Activated naive CD4-positive, alpha-beta T cell treated with anti-CD3 and anti-CD28 coated beads, Interleukin-2, amount 50 U/mL, for 72 hours (primary cell): ENCODE measurements at regions not wholly inside any gene's neighbourhood (a gene's known extent, or its start where the extent isn't known, plus 50 kb on each side); places are given as distances from the start of the nearest gene placed in this dataset.

Source experiments
- ATAC-seq, 2 donors: fragments of 150-1000 bp; cut with Tn5 transposase; 2 replicates each; pipeline ENCODE4 v1.10.0; 2021; ENCODE audit warnings: mild to moderate bottlenecking in 2 of 2, moderate library complexity in 2 of 2
- DNase-seq, 2 donors: peaks; one replicate each; pipeline ENCODE4 v3.0.0; 2021 to 2022; ENCODE audit warnings: low spot score in 2 of 2
- H3K27ac Mint-ChIP-seq, 2 donors: one replicate each; pipeline ENCODE4 v1.8.0; 2022; ENCODE audit warnings: mild to moderate bottlenecking in 2 of 2, mixed read lengths in 2 of 2
- H3K36me3 Mint-ChIP-seq, 2 donors: one replicate each; pipeline ENCODE4 v1.8.0; 2022; ENCODE audit warnings: mixed read lengths in 2 of 2
- H3K9me3 Mint-ChIP-seq, 2 donors: one replicate each; pipeline ENCODE4 v1.8.0; 2022; ENCODE audit warnings: mixed read lengths in 2 of 2

DNA sequence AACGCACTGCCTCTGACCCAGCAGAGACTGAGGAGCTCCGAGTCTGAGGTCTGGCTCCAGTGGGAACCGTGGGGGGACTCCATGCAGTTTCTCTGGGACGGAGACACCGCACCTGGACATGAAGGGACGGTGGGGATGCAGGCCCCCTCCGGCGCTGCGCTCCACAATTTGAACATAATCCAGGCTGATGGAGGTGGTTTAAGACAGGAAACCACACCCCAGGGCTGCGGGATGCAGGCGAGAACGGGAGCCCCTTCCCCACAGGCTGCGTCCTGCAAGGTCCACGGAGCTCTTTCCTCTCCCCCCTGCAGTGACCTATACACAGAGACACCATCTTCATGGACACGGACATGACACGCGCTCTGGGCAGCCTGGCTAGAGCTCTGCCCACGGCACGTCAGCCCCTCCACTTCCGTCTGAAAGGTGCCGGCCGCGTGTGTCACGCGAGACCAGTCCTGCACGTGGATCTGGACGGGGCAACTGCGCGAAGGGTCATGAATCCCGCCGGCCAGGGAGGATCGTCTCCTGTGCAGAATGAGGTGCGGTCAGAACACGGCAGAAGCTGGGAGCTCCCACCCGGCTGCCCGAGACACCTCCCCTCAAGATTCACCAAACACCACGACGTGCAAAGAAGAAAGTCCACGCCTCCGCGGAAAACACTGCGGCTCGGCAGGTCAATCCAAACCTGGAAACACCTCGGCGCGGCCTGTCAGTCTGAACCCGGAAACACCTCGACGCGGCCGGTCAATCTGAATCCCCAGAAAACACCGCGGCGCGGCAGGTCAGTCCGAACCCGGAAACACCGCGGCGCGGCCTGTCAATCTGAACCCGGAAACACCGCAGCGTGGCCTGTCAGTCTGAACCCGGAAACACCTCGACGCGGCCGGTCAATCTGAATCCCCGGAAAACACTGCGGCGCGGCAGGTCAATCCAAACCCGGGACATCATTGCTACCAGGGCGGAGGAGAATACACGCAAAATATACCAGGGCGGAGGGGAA is 212.4 kb downstream of the BRD1 start:
- DNase-seq (no peak), ATAC-seq (no peak)
- Mint-ChIP-seq H3K27ac (no peak overlapping the region), H3K9me3 (peaks cover 0 to 9% of the 10 kb centered on the region in 2 donors), H3K36me3 (peaks cover 9 to 10% of the 10 kb centered on the region in 2 donors)

DNA sequence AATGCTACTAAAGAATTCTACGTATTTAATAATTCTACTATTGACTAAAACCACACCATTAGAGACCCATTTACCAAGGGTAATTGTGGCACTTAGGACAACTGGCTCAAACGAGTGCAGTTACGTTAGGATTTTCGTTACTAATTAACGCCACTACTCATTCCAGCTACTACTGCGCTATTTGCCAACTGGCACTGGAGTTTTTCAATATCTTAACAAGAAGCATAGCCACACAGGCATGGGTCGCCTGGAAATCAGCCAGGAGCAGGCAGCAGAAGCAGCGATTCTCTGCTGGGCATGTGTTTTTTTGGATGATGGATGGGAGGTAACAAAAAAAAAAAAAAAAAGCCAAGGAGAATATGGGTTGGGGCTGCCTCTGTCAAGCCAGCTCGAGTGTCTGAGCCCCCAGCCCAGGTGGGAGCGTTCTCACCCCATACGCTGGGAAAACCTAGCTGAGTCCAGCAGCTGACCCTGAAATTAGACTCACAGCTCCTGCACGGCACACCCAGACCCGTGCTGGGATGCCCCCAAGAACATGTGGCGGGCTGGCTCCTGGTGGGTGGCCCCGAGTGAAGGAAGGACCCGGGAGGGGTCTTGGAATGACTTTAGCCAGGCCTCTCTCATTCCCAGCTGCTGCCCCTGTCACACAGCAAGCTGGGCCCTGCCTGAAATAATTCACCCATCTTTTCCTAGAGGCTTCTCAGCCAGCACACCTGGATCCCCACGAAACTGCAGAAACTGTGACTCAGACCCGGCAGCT is 214.0 kb downstream of the BRD1 start:
- Mint-ChIP-seq H3K36me3 (peaks cover 9 to 14% of the 10 kb centered on the region in 2 donors), H3K9me3 (peaks cover 0 to 9% of the 10 kb centered on the region in 2 donors), H3K27ac (no peak overlapping the region)
- DNase-seq, result no peak
- ATAC-seq, result no peak

DNA sequence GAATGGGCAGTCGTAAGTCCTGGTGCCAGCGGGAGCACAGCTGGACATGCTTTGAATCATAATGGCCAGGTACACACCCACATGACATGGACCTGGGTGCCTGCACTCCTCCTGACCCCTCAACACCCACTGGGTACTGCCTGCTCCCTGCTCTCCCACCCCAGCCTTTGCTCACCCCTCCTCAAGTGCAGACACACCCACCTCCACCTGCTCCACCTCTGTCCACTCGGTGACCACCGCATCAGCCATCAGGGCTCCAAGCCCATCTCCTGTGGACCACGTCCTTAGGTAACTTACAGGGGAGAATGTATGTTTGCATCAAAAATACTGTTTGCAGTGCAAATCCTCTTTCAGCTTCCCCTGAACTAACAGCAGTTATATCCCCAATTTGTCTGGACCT is 214.6 kb downstream of the BRD1 start:
- ATAC-seq (no peak), DNase-seq (no peak)
- H3K9me3 Mint-ChIP-seq, result peaks cover 0 to 9% of the 10 kb centered on the region in 2 donors
- peaks cover 12 to 19% of the 10 kb centered on the region in 2 donors for H3K36me3 Mint-ChIP-seq
- no peak overlapping the region for H3K27ac Mint-ChIP-seq

DNA sequence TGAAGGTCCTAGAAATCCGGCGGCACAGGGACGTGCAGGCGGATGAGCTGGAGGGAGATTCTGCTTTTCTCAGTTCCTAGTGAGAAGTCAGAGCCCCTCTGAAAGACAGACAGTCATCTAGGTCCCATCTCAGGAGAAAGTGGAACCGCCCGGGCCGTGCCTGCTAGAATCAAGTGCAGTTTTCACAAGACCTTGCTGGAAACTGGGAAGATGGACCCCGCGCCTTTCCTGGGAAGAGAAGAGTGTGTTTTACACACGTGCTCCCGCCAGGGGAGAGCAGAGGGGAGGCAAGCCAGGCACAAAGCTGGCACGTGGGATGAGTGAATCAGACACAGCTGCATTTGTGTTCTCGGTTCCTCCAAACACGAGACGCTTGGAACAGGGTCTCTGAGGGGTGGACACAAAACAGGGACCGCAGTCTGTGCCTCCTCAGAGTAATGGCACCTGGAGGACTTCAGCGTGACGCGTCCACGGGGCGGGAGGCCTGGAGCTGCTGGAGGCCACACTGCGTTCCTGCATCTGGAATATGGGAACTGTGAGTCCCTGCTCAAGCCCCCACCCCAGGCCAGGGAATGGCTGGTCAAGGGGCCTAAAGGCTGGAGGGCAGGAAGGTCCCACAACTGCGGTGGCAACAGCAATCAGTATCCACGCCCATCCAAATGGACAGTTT is 218.3 kb downstream of the BRD1 start:
- Mint-ChIP-seq H3K27ac (no peak overlapping the region), H3K36me3 (peaks cover 33 to 37% of the 10 kb centered on the region in 2 donors), H3K9me3 (peaks cover 6 to 20% of the 10 kb centered on the region in 2 donors)
- ATAC-seq (no peak), DNase-seq (no peak)

DNA sequence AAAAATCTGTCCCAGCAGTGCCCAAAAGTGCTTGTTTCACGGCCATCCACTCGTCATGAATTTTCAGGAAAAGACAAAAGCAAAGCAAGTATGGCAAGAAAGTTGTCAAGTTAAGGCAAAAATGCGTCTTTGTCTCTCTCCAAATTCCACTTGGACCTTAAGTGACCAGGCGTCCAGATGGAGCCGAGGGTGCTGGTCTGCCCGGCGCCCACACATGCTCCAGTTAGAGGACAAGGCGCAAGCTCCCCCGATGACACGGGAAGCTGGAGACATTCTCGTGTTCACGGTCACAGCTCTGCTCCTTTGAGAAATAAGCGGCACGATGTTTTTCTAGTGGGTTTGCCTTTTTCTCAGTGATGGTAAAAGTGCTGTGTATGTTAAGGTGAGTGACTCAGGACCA is 219.0 kb downstream of the BRD1 start:
- ATAC-seq (no peak), DNase-seq (no peak)
- H3K9me3 Mint-ChIP-seq, result peaks cover 13 to 23% of the 10 kb centered on the region in 2 donors
- peaks cover 39 to 41% of the 10 kb centered on the region in 2 donors for H3K36me3 Mint-ChIP-seq
- peak overlapping the region in 1 of 2 donors; percentile 19 for H3K27ac Mint-ChIP-seq

DNA sequence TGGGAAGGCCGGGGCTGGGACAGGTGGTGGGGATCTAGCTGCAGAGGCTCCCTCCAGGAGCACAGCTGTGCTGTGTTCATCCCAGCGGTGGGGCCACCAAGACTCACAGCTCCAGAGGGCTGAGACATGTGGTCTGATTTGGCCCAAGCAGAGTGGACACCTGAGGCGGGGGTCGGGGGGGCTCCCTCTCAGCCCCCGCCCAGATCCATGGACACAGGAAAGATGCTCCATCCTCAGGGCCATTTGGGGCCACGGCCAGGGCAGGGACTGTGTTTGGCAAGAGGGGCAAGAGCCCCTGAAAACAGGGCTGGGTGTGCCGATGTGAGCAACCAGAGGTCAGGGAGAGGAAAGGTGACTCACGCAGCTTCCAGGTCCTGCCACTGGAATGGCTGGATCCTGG is 219.4 kb downstream of the BRD1 start:
- DNase-seq (no peak), ATAC-seq (no peak)
- peak overlapping the region in 1 of 2 donors; percentile 19 for H3K27ac Mint-ChIP-seq
- H3K36me3 Mint-ChIP-seq, result peaks cover 37 to 40% of the 10 kb centered on the region in 2 donors
- peaks cover 16 to 21% of the 10 kb centered on the region in 2 donors for H3K9me3 Mint-ChIP-seq

DNA sequence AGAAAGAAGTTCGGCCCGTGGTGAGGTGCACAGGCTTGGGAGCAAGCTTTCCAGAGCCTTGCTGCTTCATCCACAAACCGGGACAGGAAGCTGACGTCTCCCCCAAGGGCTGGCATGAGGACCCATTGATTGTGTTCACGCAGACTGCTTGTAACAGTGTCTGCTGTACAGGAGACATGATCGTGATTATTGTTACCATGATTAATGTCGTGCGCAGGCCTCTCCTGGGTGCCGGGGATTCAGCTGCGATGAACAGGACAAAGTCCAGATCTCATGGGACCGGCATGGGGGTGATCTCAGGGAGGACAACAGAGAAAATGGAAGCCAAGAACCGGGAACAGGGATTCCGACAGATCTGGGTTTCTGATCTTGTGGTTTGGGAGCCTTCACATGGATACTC is 219.9 kb downstream of the BRD1 start:
- ATAC-seq (no peak), DNase-seq (no peak)
- H3K27ac Mint-ChIP-seq, result peak overlapping the region in 1 of 2 donors; percentile 19
- H3K9me3 Mint-ChIP-seq, result peaks cover 16% of the 10 kb centered on the region in 2 donors
- H3K36me3 Mint-ChIP-seq, result peaks cover 33 to 36% of the 10 kb centered on the region in 2 donors

DNA sequence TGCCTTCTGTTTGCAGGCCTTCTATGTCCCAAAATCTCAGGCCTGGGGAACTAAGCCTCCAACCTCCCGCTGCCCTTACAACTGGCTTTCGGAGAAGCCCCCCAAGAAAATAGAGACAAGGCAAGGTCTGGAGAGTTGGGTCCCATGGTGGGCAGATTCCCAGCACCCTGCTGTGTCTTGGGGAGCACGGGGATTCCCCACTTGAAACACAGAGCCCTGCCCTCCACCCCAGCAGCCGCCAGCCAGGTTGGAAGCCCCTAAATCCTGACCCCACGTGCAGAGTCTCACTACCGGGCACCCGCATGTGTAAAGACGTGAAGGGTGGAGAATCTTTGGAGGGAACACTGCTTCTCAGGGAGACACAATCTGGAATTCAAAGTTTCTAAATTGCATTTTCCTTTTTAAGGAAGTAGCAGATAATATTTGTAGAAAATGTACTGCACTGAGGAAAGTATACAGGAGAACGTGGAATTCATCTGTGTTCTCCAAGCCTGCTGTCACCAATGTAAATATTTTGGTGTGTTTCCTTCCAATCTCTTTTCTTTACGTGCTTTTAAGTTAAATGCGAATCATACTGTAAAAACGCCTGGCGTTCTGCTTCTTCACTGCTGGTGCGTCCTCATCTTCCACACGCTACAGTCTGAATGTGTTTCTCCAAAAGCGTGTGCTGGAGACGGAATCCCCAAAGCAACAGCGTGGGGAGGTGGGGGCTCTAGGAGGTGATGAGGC is 220.9 kb downstream of the BRD1 start:
- DNase-seq, result no peak
- H3K36me3 Mint-ChIP-seq, result peaks cover 31 to 35% of the 10 kb centered on the region in 2 donors
- H3K27ac Mint-ChIP-seq, result no peak overlapping the region
- no peak for ATAC-seq
- H3K9me3 Mint-ChIP-seq, result peaks cover 15 to 16% of the 10 kb centered on the region in 2 donors

DNA sequence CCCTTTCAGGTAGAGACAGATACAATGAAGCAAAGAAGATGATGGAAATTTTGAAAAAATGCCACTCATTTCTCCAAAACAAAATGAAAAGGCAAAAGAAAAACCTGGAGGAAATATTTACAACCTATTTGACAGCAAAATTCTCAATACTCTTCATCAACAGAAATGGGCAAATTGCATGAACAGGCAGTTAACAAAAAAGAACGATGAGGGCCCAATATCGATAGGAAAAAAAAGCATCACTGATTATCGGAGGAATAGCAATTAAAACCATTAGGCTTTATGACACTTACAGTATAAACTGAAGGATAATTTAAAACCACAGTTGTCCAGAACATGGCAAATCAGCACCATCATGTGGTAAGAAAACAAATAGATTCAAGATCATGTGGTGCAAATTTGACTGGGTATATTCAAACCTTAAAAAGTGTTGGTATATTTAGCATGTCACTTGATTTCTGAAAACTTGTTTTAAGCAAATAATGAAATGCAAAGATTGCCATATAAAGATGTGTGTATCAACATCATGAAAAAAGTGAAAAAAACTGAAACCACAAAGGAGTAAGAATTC is 222.9 kb downstream of the BRD1 start:
- DNase-seq (no peak), ATAC-seq (no peak)
- peaks cover 31 to 35% of the 10 kb centered on the region in 2 donors for H3K36me3 Mint-ChIP-seq
- peaks cover 15 to 16% of the 10 kb centered on the region in 2 donors for H3K9me3 Mint-ChIP-seq
- H3K27ac Mint-ChIP-seq, result no peak overlapping the region

DNA sequence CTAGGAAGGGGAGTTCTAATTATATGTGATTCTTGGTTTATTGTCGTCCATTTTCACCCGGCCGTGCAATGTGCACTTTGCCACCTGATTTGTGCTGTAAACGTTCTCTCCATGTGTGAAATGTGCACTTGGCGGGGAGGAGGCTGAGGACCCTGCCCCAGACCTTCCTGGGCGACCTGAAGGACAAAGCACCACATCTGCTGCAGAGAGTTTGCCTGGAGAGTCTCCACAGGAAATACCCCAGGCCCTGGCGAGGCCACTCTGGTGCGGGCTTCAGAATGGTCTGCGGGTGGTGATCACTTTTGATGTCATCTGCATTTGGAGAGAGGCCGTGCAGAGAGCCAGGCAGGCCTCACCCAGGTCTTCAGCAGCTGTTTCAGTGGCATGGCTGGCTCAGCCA is 224.7 kb downstream of the BRD1 start:
- H3K36me3 Mint-ChIP-seq, result peaks cover 21 to 32% of the 10 kb centered on the region in 2 donors
- peaks cover 15 to 16% of the 10 kb centered on the region in 2 donors for H3K9me3 Mint-ChIP-seq
- peak in 1 of 2 donors; percentile 30 for DNase-seq
- no peak for ATAC-seq
- no peak overlapping the region for H3K27ac Mint-ChIP-seq

DNA sequence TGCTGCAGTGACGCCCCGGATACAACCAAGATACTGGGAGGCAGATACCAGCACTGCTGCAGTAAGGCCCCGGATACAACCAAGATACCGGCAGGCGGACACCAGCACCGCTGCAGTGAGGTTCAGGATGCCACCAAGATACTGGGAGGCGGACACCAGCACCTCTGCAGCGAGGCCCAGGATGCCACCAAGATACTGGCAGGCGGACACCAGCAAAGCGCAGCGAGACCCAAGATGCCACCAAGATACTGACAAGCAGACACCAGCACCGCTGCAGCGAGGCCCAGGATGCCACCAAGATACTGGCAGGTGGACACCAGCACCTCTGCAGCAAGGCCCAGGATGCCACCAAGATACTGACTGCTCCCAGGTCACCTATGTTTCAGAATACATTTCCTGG is 225.2 kb downstream of the BRD1 start:
- Mint-ChIP-seq H3K36me3 (peaks cover 16 to 30% of the 10 kb centered on the region in 2 donors), H3K27ac (no peak overlapping the region), H3K9me3 (peaks cover 15 to 16% of the 10 kb centered on the region in 2 donors)
- no peak for ATAC-seq
- DNase-seq, result no peak

DNA sequence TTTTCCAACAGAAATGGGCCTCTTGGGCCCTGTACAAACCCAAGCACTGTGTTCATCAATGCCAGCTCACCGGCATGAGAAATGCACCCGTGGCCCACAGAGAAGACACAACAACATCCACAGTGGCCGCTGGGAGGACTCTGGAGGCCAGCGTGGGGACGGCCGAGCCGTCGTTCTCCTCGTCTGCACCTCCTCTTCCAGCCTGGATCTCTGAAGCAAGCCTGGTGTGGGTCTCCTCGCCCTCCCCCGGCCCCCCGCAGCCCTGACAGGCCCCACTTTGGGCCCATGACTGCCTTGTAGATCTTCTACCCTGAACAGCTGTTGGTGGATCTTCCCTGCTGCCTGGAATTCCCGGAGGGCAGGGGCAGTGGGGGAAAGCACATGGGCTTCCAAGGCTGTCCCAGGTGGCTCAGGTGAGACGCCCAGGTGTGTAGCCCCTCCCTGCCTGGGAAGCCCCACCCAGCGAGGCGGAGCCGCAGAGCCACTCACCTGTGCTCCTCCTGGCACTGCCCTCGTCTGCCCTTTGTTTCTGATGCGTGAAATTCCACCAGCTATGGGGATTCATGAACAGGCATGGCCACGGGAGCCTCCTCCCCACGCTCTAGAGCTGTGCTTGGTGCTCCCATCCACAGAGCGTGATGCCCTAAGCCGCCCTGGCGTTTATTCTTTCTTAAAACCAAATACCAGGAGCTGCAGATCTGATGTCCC is 225.9 kb downstream of the BRD1 start:
- DNase-seq, result no peak
- no peak for ATAC-seq
- Mint-ChIP-seq H3K36me3 (peaks cover 9 to 24% of the 10 kb centered on the region in 2 donors), H3K9me3 (peaks cover 12 to 16% of the 10 kb centered on the region in 2 donors), H3K27ac (no peak overlapping the region)

DNA sequence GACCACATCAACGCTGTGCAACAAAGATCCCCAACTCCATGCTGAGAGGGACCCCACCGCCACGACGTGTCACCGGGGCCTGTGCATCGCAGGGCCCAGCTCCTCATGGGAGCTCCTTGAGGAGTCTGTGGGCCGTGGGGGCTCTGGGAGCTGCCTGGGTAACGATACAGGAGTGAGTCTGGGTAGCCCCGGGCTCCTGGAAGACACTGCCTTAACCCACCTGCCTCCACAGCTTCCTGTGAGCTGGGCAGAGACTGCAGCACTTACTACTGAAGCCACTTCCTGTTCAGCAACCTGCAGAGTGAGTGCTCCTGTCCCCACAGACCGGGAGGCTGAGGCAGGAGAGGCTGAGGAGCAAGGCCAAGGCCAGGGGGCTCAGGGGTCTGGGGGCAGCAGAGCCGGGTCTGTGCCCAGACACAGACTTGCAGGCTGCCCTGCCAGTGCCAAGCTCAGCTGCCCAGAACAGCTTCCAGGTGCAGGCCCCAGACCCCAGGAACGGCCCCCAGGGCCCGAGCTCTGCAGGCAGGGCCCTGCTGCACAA is 226.7 kb downstream of the BRD1 start:
- Mint-ChIP-seq H3K27ac (no peak overlapping the region), H3K36me3 (peaks cover 9 to 24% of the 10 kb centered on the region in 2 donors), H3K9me3 (peaks cover 12 to 16% of the 10 kb centered on the region in 2 donors)
- DNase-seq, result no peak
- peak in 1 of 2 donors; percentile 39 for ATAC-seq

DNA sequence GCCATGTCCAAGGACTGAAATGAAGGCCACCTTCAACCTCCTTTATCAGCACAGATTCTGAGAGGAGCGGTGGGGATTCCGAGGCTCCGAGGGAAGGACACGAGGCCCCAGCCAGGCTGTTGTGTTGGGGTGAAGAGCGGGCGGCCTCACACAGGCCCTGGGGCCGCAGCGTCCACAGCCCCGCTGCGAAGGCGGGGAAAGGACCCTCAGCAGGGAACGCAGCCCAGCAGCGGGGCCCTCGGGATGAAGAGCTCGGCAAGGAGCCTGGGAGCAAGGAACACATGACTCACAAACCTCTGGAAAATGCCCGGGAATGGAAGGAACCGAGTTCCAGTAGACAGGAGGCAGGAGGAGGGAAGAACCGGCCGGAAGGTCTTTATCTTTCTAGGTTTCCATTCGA is 227.2 kb downstream of the BRD1 start:
- ATAC-seq, result no peak
- H3K27ac Mint-ChIP-seq, result no peak overlapping the region

More for the DNA sequence above, 227.2 kb downstream of the BRD1 start:
- no peak for DNase-seq
- Mint-ChIP-seq H3K36me3 (peaks cover 9 to 23% of the 10 kb centered on the region in 2 donors), H3K9me3 (peaks cover 12 to 16% of the 10 kb centered on the region in 2 donors)
